GM18519 (cell line): ENCODE measurements at regions not wholly inside any gene's neighbourhood (a gene's known extent, or its start where the extent isn't known, plus 50 kb on each side); places are given as distances from the start of the nearest gene placed in this dataset.

Experiments
- ATAC-seq: cut with Tn5 transposase; IDR thresholded peaks from one replicate; pipeline ENCODE4 v1.9.1; 2021; ENCODE audit warnings: mild to moderate bottlenecking, moderate library complexity; ENCODE audit not compliant: unreplicated experiment, low FRiP score

DNA sequence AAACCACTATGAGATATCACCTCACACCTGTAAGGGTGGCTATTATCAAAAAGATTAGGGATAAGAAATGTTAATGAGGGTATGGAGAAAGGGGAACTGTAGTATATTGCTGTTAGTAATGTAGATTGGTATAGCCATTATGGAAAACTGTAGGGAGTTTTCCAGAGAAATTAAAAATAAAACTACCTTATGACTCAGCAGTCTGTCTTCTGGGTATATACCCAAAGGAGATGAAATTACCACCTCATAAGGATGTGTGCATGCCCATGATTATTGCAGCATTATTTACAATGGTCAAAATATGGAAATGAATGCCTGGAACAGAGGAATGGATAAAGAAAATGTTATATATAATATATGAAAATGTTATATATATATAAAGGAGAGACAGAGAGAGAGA, 303.8 kb downstream of the METTL15 start:
- no peak for ATAC-seq

GRCh38 chr11:28401446-28401845, 293.3 kb downstream of the METTL15 start:
- ATAC-seq: no peak

DNA sequence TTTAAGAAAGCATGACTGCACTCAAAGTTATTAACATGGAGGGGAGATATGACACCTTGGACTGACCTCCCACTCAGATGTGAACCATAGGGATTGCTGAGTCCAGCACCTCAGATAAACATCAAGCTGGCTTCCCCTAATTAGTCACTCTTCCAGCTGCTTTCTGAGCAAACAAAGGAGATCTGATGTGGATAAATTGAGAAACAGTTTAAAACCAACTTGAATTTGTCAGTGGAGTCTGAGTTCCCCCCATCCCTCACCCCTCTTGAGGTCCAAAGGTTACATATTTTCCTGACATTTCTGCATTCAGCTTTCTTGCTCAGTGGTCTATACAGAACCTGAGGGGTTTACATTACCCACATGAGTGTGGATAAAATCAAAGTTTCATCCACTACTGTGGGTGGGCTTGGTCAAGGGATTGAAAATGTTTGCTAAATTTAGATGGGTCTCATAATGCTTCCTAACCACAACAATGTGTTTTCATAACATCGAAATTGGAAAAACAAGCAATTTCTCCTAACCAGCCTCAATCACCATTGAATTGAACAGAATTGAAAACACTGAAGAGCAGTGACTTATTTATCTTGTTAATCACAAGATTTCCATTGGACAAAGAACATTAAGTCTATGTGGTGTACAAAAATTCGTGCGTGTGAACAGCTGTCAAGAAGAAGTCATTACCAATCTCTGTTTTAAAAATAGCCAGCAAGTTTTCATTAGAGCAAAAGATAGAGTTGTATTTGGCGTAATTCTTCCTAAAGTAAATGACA, 292.3 kb downstream of the METTL15 start:
- ATAC-seq: no peak

GRCh38 chr11:28393348-28393747, 285.2 kb downstream of the METTL15 start:
- ATAC-seq: no peak

DNA sequence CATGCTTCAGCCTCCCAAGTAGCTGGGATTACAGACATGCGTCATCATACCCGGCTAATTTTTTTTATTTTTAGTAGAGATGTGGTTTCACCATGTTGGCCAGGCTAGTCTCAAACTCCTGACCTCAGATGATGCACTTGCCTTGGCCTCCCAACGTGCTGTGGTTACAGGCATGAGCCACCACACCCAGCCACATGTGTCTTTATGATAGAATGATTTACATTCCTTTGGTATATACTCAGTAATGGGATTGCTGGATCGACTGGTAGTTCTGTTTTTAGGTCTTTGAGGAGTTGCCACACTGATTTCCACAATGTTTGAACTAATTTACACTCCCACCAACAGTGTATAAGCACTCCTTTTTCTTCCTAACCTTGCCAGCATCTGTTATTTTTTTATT, 276.2 kb downstream of the METTL15 start:
- ATAC-seq: no peak

DNA sequence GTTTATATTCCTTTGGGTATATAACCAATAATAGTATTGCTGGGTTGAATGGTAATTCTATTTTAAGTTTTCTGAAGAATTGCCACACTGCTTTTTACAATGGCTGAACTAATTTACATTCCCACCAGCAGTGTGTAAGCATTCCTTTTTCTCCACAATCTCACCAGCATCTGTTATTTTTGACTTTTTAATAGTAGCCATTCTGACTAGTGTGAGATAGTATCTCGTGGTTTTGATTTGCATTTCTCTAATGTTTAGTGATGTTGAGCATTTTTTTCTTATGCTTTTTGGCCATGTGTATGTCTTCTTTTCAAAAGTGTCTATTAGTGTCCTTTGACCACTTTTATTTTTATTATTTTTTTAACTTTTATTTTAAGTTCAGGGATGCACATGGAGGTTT, 275.3 kb downstream of the METTL15 start:
- no peak for ATAC-seq
